ENCODE measurements at regions not wholly inside any gene's neighbourhood (a gene's known extent, or its start where the extent isn't known, plus 50 kb on each side); places are given as distances from the start of the nearest gene placed in this dataset.

GRCh38 chr1:37237948-37238347 is 203.6 kb upstream of the GRIK3 start:
- TF ChIP-seq, protein P1, sequence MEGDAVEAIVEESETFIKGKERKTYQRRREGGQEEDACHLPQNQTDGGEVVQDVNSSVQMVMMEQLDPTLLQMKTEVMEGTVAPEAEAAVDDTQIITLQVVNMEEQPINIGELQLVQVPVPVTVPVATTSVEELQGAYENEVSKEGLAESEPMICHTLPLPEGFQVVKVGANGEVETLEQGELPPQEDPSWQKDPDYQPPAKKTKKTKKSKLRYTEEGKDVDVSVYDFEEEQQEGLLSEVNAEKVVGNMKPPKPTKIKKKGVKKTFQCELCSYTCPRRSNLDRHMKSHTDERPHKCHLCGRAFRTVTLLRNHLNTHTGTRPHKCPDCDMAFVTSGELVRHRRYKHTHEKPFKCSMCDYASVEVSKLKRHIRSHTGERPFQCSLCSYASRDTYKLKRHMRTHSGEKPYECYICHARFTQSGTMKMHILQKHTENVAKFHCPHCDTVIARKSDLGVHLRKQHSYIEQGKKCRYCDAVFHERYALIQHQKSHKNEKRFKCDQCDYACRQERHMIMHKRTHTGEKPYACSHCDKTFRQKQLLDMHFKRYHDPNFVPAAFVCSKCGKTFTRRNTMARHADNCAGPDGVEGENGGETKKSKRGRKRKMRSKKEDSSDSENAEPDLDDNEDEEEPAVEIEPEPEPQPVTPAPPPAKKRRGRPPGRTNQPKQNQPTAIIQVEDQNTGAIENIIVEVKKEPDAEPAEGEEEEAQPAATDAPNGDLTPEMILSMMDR (conservative IDR thresholded peaks at IDR 0.05 in 1 of 2, IDR thresholded peaks at IDR 0.05 in 1 of 2; ENCODE audit: extremely low read depth in 1 of 2, insufficient read depth in 1 of 2, low read depth in 1 of 2, low read length in 2 of 2), result no peak
- TF ChIP-seq EZH2 (IDR thresholded peaks at IDR 0.05; ENCODE audit: borderline replicate concordance, low read length), result no peak
